ENCODE measurements at regions not wholly inside any gene's neighbourhood (a gene's known extent, or its start where the extent isn't known, plus 50 kb on each side); places are given as distances from the start of the nearest gene placed in this dataset.

DNA sequence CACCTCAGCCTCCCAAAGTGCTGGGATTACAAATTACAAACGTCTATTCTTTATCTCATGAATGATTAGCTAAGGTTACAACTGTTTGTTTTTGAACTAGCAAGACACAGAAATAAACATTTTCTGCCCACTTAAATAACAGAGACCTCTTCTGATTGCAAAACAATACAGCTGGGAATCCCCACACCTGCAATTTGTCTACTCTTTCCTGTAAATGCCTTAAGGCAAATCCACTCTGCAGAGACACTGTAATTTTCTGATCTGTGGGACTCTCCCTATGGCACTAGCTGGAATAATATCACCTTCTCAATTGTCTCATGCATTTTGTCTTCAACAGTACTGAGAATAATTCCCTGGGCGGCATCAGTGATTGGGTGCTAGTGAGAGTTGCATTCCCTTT, 149.3 kb upstream of the FAM3C start:
- TF ChIP-seq, protein P1, sequence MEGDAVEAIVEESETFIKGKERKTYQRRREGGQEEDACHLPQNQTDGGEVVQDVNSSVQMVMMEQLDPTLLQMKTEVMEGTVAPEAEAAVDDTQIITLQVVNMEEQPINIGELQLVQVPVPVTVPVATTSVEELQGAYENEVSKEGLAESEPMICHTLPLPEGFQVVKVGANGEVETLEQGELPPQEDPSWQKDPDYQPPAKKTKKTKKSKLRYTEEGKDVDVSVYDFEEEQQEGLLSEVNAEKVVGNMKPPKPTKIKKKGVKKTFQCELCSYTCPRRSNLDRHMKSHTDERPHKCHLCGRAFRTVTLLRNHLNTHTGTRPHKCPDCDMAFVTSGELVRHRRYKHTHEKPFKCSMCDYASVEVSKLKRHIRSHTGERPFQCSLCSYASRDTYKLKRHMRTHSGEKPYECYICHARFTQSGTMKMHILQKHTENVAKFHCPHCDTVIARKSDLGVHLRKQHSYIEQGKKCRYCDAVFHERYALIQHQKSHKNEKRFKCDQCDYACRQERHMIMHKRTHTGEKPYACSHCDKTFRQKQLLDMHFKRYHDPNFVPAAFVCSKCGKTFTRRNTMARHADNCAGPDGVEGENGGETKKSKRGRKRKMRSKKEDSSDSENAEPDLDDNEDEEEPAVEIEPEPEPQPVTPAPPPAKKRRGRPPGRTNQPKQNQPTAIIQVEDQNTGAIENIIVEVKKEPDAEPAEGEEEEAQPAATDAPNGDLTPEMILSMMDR (IDR thresholded peaks at IDR 0.05; ENCODE audit: insufficient read depth, low read length): no peak
- TF ChIP-seq GABPA (IDR thresholded peaks at IDR 0.05; ENCODE audit: low read depth): no peak
- no peak for TF ChIP-seq POLR2AphosphoS5 (IDR thresholded peaks at IDR 0.05; ENCODE audit: low read depth)
